DND-41 (cell line): ENCODE measurements at regions not wholly inside any gene's neighbourhood (a gene's known extent, or its start where the extent isn't known, plus 50 kb on each side); places are given as distances from the start of the nearest gene placed in this dataset.

ENCODE experiments used
- ATAC-seq: fragments of 200-7000 bp; cut with Tn5 transposase; 3 replicates; pipeline ENCODE4 v1.9.1; 2021; ENCODE audit warnings: low read depth; ENCODE audit not compliant: insufficient read depth
- DNase-seq: peaks from one replicate; pipeline ENCODE4 v3.0.0-alpha.2; 2020
- H2AFZ ChIP-seq: 2 replicates; pipeline ENCODE4 v1.6.0; 2012; ENCODE audit warnings: low read depth, low read length
- H3K27ac ChIP-seq: 2 replicates; pipeline ENCODE4 v1.5.1; 2012; ENCODE audit warnings: low read length, inconsistent platforms
- H3K27me3 ChIP-seq: fragments of 200-600 bp; sonication (generic); 2 replicates; pipeline ENCODE4 v1.6.0; 2012; ENCODE audit warnings: low read length, mild to moderate bottlenecking, inconsistent platforms; ENCODE audit not compliant: insufficient read depth, poor library complexity
- H3K36me3 ChIP-seq: 2 replicates; pipeline ENCODE4 v1.5.1; 2012; ENCODE audit warnings: low read length, inconsistent platforms; ENCODE audit not compliant: insufficient read depth
- H3K4me1 ChIP-seq: 2 replicates; pipeline ENCODE4 v1.5.1; 2012; ENCODE audit warnings: mild to moderate bottlenecking, low read length; ENCODE audit not compliant: insufficient read depth
- H3K4me2 ChIP-seq: 2 replicates; pipeline ENCODE4 v1.6.0; 2012; ENCODE audit warnings: mild to moderate bottlenecking, moderate library complexity, low read length, inconsistent platforms; ENCODE audit not compliant: insufficient read depth
- H3K4me3 ChIP-seq, 2 experiments: fragments of 200-600 bp in 1 of 2; shearing (Covaris generic) in 1 of 2; 2 replicates each; pipeline ENCODE4 v1.5.1; 2012 to 2016; ENCODE audit warnings: inconsistent platforms in 2 of 2, low read length in 2 of 2, mild to moderate bottlenecking in 2 of 2, low read depth in 1 of 2, moderate library complexity in 1 of 2
- H3K79me2 ChIP-seq: 2 replicates; pipeline ENCODE4 v1.6.0; 2012; ENCODE audit warnings: low read length, inconsistent platforms; ENCODE audit not compliant: insufficient read depth
- H3K9ac ChIP-seq: 2 replicates; pipeline ENCODE4 v1.6.0; 2012; ENCODE audit warnings: low read depth, mild to moderate bottlenecking, inconsistent platforms, low read length, moderate library complexity
- H3K9me3 ChIP-seq: 2 replicates; pipeline ENCODE4 v1.5.1; 2012; ENCODE audit warnings: low read length, moderate library complexity, mild to moderate bottlenecking, inconsistent platforms; ENCODE audit not compliant: insufficient read depth, severe bottlenecking
- H4K20me1 ChIP-seq: 2 replicates; pipeline ENCODE4 v1.6.0; 2012; ENCODE audit warnings: low read length; ENCODE audit not compliant: insufficient read depth
- CTCF ChIP-seq: IDR thresholded peaks from 2 replicates; pipeline ENCODE4 v1.5.1; 2012; ENCODE audit warnings: borderline replicate concordance, low read length, moderate library complexity, mild to moderate bottlenecking; ENCODE audit not compliant: poor library complexity, severe bottlenecking; ENCODE audit errors: extremely low read depth
- EZH2 ChIP-seq: IDR thresholded peaks from 3 replicates; pipeline ENCODE4 v1.6.1; 2012; ENCODE audit warnings: borderline replicate concordance, low read depth, mild to moderate bottlenecking, moderate library complexity, low read length, inconsistent platforms; ENCODE audit not compliant: severe bottlenecking

GRCh38 chr10:130761032-130761575 is 550.4 kb downstream of the TCERG1L start:
- Histone ChIP-seq H3K27me3 (no peaks in the 10 kb centered on the region), H3K4me2 (no peak overlapping the region), H3K9me3 (peaks cover 7% of the 10 kb centered on the region), H3K9ac (no peak overlapping the region), H3K27ac (no peak overlapping the region), H3K79me2 (no peaks in the 10 kb centered on the region), H4K20me1 (no peaks in the 10 kb centered on the region), H3K4me1 (no peaks in the 10 kb centered on the region), H3K36me3 (no peaks in the 10 kb centered on the region), H2AFZ (no peak overlapping the region), H3K4me3 (no peak overlapping the region)
- no peak for DNase-seq
- TF ChIP-seq EZH2 (no peak), CTCF (no peak)
- ATAC-seq: no peak

- no peak overlapping the region for H3K9ac ChIP-seq
- DNase-seq (no peak), ATAC-seq (no peak)
- TF ChIP-seq EZH2: no peak
- no peak for TF ChIP-seq CTCF
- H3K4me3 ChIP-seq: no peak overlapping the region
- H3K27ac ChIP-seq: no peak overlapping the region
- no peaks in the 10 kb centered on the region for H3K79me2 ChIP-seq
- H2AFZ ChIP-seq: no peak overlapping the region
- H3K4me1 ChIP-seq: no peaks in the 10 kb centered on the region
- H3K27me3 ChIP-seq: no peaks in the 10 kb centered on the region
- no peaks in the 10 kb centered on the region for H3K36me3 ChIP-seq
- no peaks in the 10 kb centered on the region for H4K20me1 ChIP-seq
- H3K4me2 ChIP-seq: no peak overlapping the region
- H3K9me3 ChIP-seq: peaks cover 7% of the 10 kb centered on the region
Observed at GRCh38 chr10:130761788-130762301, 549.7 kb downstream of the TCERG1L start.

- TF ChIP-seq EZH2 (no peak), CTCF (no peak)
- H3K9me3 ChIP-seq: peaks cover 13% of the 10 kb centered on the region
Observed at GRCh38 chr10:130762491-130762890, 549.0 kb downstream of the TCERG1L start.

More at GRCh38 chr10:130762491-130762890, 549.0 kb downstream of the TCERG1L start:
- Histone ChIP-seq H3K27ac (no peak overlapping the region), H3K4me3 (no peak overlapping the region), H2AFZ (no peak overlapping the region), H3K79me2 (no peaks in the 10 kb centered on the region), H3K9ac (no peak overlapping the region), H3K27me3 (no peaks in the 10 kb centered on the region), H3K4me1 (no peaks in the 10 kb centered on the region), H3K36me3 (no peaks in the 10 kb centered on the region), H4K20me1 (no peaks in the 10 kb centered on the region), H3K4me2 (no peak overlapping the region)
- DNase-seq (no peak), ATAC-seq (no peak)
